K562 (cell line): ENCODE measurements at regions not wholly inside any gene's neighbourhood (a gene's known extent, or its start where the extent isn't known, plus 50 kb on each side); places are given as distances from the start of the nearest gene placed in this dataset.

Experiments used
- CREBBP ChIP-seq: IDR thresholded peaks from one replicate; pipeline ENCODE4 v1.6.1; 2012; ENCODE audit warnings: low read depth, mild to moderate bottlenecking, control low read depth, inconsistent platforms, low read length
- CXXC5 ChIP-seq: fragments of 250-450 bp; sonication (Bioruptor Pico); IDR thresholded peaks from 2 replicates; pipeline ENCODE4 v1.8.0; 2022; ENCODE audit warnings: inconsistent platforms, mild to moderate bottlenecking, moderate library complexity
- FOXP4 ChIP-seq: sonication (generic); formaldehyde crosslinking; IDR thresholded peaks from 2 replicates; pipeline ENCODE4 v1.8.0; 2022; ENCODE audit warnings: mild to moderate bottlenecking, missing genetic modification reagents, borderline replicate concordance
- ZNF507 ChIP-seq: conservative IDR thresholded peaks from 2 replicates; pipeline ENCODE4 v1.6.1; 2017; ENCODE audit warnings: missing genetic modification characterization, missing compliant biosample characterization
- TF ChIP-seq, protein P1 (sequence below): fragments of 250-450 bp; sonication (Bioruptor Pico); IDR thresholded peaks from 2 replicates; pipeline ENCODE4 v1.5.0; 2020; ENCODE audit warnings: mild to moderate bottlenecking, borderline replicate concordance
- TF ChIP-seq, protein P2 (sequence below), 2 experiments: IDR thresholded peaks; 2 replicates each; pipeline ENCODE4 v1.6.1; 2011; ENCODE audit warnings: borderline replicate concordance in 1 of 2, control low read depth in 1 of 2, low read depth in 1 of 2, low read length in 1 of 2, mild to moderate bottlenecking in 1 of 2, mixed read lengths in 1 of 2, moderate library complexity in 1 of 2; ENCODE audit not compliant: insufficient read depth in 1 of 2, insufficient read length in 1 of 2, poor library complexity in 1 of 2, severe bottlenecking in 1 of 2; ENCODE audit errors: extremely low read depth in 1 of 2

DNA sequence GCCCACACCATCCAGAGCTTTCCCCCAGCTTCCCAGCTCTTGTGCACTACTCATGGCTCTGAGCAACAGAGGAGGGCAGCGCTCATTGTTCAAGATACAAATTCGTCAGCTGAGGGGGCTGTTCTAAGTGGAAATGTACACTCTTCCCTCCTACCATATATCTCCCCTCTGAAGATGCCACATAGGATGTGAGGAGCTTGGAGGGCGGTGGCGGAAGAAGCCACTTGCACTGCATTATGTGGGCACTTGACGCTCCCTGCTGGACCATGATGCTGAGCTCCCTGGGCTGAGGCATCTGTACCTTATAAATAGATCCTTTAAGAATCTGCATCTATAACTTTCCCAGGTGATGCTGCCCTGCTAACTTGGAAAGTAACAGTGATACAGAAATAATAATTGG, 477.6 kb upstream of the DEPDC1 start (continued):
- TF ChIP-seq, protein P1, sequence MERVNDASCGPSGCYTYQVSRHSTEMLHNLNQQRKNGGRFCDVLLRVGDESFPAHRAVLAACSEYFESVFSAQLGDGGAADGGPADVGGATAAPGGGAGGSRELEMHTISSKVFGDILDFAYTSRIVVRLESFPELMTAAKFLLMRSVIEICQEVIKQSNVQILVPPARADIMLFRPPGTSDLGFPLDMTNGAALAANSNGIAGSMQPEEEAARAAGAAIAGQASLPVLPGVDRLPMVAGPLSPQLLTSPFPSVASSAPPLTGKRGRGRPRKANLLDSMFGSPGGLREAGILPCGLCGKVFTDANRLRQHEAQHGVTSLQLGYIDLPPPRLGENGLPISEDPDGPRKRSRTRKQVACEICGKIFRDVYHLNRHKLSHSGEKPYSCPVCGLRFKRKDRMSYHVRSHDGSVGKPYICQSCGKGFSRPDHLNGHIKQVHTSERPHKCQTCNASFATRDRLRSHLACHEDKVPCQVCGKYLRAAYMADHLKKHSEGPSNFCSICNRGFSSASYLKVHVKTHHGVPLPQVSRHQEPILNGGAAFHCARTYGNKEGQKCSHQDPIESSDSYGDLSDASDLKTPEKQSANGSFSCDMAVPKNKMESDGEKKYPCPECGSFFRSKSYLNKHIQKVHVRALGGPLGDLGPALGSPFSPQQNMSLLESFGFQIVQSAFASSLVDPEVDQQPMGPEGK (CRISPR knock-in tag), result no peak
- TF ChIP-seq CXXC5 (CRISPR knock-in tag) (no peak), ZNF507 (tag) (no peak), CREBBP (no peak), FOXP4 (CRISPR knock-in tag) (no peak)
- TF ChIP-seq, protein P2, sequence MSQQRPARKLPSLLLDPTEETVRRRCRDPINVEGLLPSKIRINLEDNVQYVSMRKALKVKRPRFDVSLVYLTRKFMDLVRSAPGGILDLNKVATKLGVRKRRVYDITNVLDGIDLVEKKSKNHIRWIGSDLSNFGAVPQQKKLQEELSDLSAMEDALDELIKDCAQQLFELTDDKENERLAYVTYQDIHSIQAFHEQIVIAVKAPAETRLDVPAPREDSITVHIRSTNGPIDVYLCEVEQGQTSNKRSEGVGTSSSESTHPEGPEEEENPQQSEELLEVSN (IDR thresholded peaks at IDR 0.05; ENCODE audit: borderline replicate concordance in 1 of 2, extremely low read depth in 1 of 2, insufficient read depth in 1 of 2, insufficient read length in 1 of 2, low read depth in 1 of 2, low read length in 1 of 2, poor library complexity in 1 of 2, severe bottlenecking in 1 of 2), result no peak
